Fibroblast of lung (primary cell): ENCODE measurements at regions not wholly inside any gene's neighbourhood (a gene's known extent, or its start where the extent isn't known, plus 50 kb on each side); places are given as distances from the start of the nearest gene placed in this dataset.

ENCODE experiments used
- DNase-seq, 2 donors: peaks; one replicate each; pipeline versions ENCODE4 v3.0.0 to v3.0.0-alpha.2; 2010; ENCODE audit warnings: low read depth in 2 of 2
- H2AFZ ChIP-seq: 2 replicates; pipeline ENCODE4 v1.5.1; 2012; ENCODE audit warnings: low read length, control low read depth, inconsistent platforms
- H3K27ac ChIP-seq: 2 replicates; pipeline ENCODE4 v1.5.1; 2011; ENCODE audit warnings: low read length, control low read depth; ENCODE audit not compliant: insufficient read depth
- H3K27me3 ChIP-seq: 2 replicates; pipeline ENCODE4 v1.5.1; 2011; ENCODE audit warnings: mild to moderate bottlenecking, low read length; ENCODE audit not compliant: control insufficient read depth, insufficient read depth
- H3K36me3 ChIP-seq: 2 replicates; pipeline ENCODE4 v1.5.1; 2011; ENCODE audit warnings: low read length; ENCODE audit not compliant: control insufficient read depth, insufficient read depth
- H3K4me1 ChIP-seq: 2 replicates; pipeline ENCODE4 v1.5.1; 2011; ENCODE audit warnings: low read length; ENCODE audit not compliant: control insufficient read depth, insufficient read depth; ENCODE audit errors: extremely low read depth
- H3K4me2 ChIP-seq: 2 replicates; pipeline ENCODE4 v1.5.1; 2011; ENCODE audit warnings: low read length, control low read depth; ENCODE audit not compliant: insufficient read depth; ENCODE audit errors: extremely low read depth
- H3K4me3 ChIP-seq, 4 experiments: fragments of 200-600 bp in 1 of 4; sonication (generic) in 1 of 4; replicated peaks in 1 of 4; 2 replicates each; pipeline ENCODE4 v1.5.1; 2011 to 2016; ENCODE audit warnings: low read length in 4 of 4, low read depth in 3 of 4, mild to moderate bottlenecking in 3 of 4, control low read depth in 2 of 4, inconsistent platforms in 1 of 4, mixed read lengths in 1 of 4; ENCODE audit not compliant: insufficient read depth in 1 of 4; ENCODE audit errors: control extremely low read depth in 1 of 4
- H3K79me2 ChIP-seq: 2 replicates; pipeline ENCODE4 v1.5.1; 2012; ENCODE audit warnings: mild to moderate bottlenecking, low read length, inconsistent platforms; ENCODE audit not compliant: control insufficient read depth, insufficient read depth
- H3K9ac ChIP-seq: 2 replicates; pipeline ENCODE4 v1.5.1; 2011; ENCODE audit warnings: mild to moderate bottlenecking, low read length, control low read depth; ENCODE audit not compliant: insufficient read depth
- H3K9me3 ChIP-seq: 2 replicates; pipeline ENCODE4 v1.5.1; 2012; ENCODE audit warnings: low read depth, low read length; ENCODE audit not compliant: control insufficient read depth, insufficient read depth
- H4K20me1 ChIP-seq: 2 replicates; pipeline ENCODE4 v1.5.1; 2011; ENCODE audit warnings: low read length; ENCODE audit not compliant: control insufficient read depth, insufficient read depth; ENCODE audit errors: extremely low read depth
- EZH2 ChIP-seq: IDR thresholded peaks from 2 replicates; pipeline ENCODE4 v1.5.1; 2012; ENCODE audit warnings: low read length, control low read depth, mild to moderate bottlenecking; ENCODE audit errors: missing control alignments
- TF ChIP-seq, protein P1 (sequence below), 2 donors: IDR thresholded peaks in 1 of 2; conservative IDR thresholded peaks in 1 of 2; 1 replicate in 1 of 2; 2 replicates in 1 of 2; pipeline ENCODE4 v1.5.1; 2011 to 2012; ENCODE audit warnings: low read length in 2 of 2, control low read depth in 1 of 2, inconsistent platforms in 1 of 2, low read depth in 1 of 2, mild to moderate bottlenecking in 1 of 2

DNA sequence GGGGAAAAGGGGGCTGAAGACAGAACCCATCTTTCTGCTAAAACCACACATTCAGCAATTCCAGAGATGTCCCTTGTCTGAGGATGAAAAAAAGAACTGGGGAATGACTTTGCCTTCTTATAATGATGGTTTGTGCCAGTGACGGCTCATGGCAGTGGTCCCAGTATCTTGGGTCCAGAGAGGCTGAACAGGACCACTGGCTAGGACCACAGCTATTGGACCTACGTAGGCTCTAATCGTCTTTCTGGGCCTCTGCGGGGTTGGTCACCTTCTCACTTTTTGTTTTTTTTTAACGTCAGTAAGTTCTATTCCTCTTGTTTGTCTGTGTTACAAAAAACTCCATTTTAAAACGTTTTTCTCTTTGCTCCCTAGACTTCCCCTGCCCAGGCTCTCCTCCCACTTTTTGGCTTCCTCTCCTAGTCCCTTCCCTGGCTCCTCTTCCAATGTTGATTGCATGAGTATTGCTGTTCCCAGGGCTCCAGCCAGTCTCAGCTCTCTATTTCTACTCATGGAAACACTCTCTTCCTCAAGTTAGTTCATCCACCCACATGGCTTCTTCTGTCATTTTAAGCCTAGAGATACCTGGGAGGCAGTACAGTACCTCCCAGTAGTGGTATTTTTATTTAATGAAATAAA is 52.6 kb upstream of the STX18 start:
- H4K20me1 ChIP-seq = no peaks in the 10 kb centered on the region
- no peak overlapping the region for H2AFZ ChIP-seq
- no peak overlapping the region for H3K9ac ChIP-seq
- DNase-seq = no peak
- H3K9me3 ChIP-seq = no peaks in the 10 kb centered on the region
- H3K27ac ChIP-seq = no peak overlapping the region
- no peaks in the 10 kb centered on the region for H3K27me3 ChIP-seq
- no peaks in the 10 kb centered on the region for H3K79me2 ChIP-seq
- no peak overlapping the region for H3K4me3 ChIP-seq
- no peak for TF ChIP-seq EZH2
- TF ChIP-seq, protein P1, sequence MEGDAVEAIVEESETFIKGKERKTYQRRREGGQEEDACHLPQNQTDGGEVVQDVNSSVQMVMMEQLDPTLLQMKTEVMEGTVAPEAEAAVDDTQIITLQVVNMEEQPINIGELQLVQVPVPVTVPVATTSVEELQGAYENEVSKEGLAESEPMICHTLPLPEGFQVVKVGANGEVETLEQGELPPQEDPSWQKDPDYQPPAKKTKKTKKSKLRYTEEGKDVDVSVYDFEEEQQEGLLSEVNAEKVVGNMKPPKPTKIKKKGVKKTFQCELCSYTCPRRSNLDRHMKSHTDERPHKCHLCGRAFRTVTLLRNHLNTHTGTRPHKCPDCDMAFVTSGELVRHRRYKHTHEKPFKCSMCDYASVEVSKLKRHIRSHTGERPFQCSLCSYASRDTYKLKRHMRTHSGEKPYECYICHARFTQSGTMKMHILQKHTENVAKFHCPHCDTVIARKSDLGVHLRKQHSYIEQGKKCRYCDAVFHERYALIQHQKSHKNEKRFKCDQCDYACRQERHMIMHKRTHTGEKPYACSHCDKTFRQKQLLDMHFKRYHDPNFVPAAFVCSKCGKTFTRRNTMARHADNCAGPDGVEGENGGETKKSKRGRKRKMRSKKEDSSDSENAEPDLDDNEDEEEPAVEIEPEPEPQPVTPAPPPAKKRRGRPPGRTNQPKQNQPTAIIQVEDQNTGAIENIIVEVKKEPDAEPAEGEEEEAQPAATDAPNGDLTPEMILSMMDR (conservative IDR thresholded peaks at IDR 0.05 in 1 of 2, IDR thresholded peaks at IDR 0.05 in 1 of 2; ENCODE audit: low read depth in 1 of 2, low read length in 2 of 2) = no peak
- H3K4me2 ChIP-seq = no peak overlapping the region
- peaks cover 6% of the 10 kb centered on the region for H3K4me1 ChIP-seq
- no peaks in the 10 kb centered on the region for H3K36me3 ChIP-seq

DNA sequence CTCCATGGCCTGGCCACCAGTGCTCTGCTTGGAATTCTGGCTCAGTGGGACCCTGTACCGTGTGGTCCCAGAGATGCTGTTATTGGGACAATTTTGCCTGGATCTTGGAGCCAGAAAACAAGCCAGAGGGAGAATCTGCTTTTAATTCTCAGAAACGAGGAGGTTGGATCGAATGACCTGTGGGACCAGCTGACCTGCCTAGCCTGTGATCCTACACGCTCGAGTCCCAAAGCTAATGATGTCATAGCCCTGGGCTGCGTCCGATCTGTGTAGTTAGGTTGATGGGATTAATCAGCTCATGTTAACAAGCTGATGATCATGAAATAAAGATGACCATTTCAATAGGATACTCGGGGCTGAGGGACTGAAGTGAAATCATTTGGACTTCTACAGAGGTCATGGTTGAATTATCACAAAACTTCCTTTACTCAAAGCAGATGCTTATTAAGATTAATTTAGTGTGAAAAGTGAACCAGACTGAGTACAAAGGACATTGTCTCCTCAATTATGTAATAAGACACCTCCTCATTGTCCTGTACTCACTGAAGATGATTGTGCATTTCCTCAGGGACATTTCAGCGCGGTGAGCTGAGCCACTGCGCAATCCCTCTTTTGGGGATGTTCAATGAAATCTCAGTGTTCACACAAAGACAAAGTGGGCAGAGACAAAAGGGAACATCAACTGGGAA is 51.9 kb upstream of the STX18 start:
- H3K4me3 ChIP-seq = no peak overlapping the region
- TF ChIP-seq, protein P1 (conservative IDR thresholded peaks at IDR 0.05 in 1 of 2, IDR thresholded peaks at IDR 0.05 in 1 of 2; ENCODE audit: low read depth in 1 of 2, low read length in 2 of 2) = no peak
- H3K4me2 ChIP-seq = no peak overlapping the region
- no peaks in the 10 kb centered on the region for H3K27me3 ChIP-seq
- H3K79me2 ChIP-seq = no peaks in the 10 kb centered on the region
- H3K27ac ChIP-seq = no peak overlapping the region
- no peaks in the 10 kb centered on the region for H3K9me3 ChIP-seq
- peaks cover 6% of the 10 kb centered on the region for H3K4me1 ChIP-seq
- no peak for DNase-seq
- no peak overlapping the region for H3K9ac ChIP-seq
- H4K20me1 ChIP-seq = no peaks in the 10 kb centered on the region
- no peak overlapping the region for H2AFZ ChIP-seq
- H3K36me3 ChIP-seq = no peaks in the 10 kb centered on the region

DNA sequence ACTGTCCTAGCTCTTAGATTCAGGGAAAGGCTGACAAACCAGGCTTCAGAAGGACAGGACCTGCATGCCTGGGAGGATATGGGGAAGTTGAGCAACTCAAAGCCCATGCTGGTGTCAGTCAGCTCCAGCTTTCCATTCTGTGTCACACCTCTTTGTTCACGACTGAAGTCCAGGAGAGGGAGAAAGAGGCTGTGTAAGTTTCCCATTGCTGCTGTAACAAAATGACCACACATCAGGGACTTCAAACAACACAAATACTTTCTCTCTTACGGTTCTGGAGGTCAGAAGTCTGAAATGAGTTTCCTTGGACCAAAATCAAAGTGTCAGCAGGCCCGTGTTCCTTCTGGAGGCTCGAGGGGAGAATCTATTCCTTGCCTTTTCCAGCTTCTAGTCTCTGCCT is 50.6 kb upstream of the STX18 start:
- Histone ChIP-seq H3K4me2 (no peak overlapping the region), H3K9ac (no peak overlapping the region), H3K79me2 (no peaks in the 10 kb centered on the region), H3K4me3 (no peak overlapping the region), H3K27me3 (no peaks in the 10 kb centered on the region), H2AFZ (no peak overlapping the region), H3K9me3 (no peaks in the 10 kb centered on the region), H3K27ac (no peak overlapping the region), H3K36me3 (no peaks in the 10 kb centered on the region), H3K4me1 (peaks cover 6% of the 10 kb centered on the region), H4K20me1 (no peaks in the 10 kb centered on the region)
- TF ChIP-seq EZH2 = no peak
- TF ChIP-seq, protein P1 (conservative IDR thresholded peaks at IDR 0.05 in 1 of 2, IDR thresholded peaks at IDR 0.05 in 1 of 2; ENCODE audit: low read depth in 1 of 2, low read length in 2 of 2) = no peak
- DNase-seq = no peak
